ENCODE measurements at regions not wholly inside any gene's neighbourhood (a gene's known extent, or its start where the extent isn't known, plus 50 kb on each side); places are given as distances from the start of the nearest gene placed in this dataset.

DNA sequence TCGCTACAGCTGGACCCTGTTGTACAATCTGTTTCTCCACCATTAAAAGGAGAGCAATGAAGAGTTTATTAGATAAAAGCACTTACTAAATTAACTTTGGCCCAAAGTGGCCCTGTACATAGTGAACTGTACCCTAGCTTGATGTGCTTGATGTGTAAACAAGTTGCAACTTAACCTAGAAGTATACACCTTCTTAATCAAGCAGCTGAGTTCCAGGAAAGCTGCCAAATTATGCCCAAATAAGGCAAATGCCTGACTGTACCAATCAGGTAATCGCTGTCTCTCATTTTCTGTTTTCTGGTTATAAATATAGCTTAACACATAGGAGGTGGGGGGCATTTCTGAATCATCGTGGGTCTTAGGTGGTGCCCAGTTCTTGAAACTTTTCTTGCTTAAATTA lies 704.8 kb upstream of the CBLB start:
- in situ Hi-C loops (cut with MboI; ENCODE audit: low sequenced_read_pairs): no loop called here

DNA sequence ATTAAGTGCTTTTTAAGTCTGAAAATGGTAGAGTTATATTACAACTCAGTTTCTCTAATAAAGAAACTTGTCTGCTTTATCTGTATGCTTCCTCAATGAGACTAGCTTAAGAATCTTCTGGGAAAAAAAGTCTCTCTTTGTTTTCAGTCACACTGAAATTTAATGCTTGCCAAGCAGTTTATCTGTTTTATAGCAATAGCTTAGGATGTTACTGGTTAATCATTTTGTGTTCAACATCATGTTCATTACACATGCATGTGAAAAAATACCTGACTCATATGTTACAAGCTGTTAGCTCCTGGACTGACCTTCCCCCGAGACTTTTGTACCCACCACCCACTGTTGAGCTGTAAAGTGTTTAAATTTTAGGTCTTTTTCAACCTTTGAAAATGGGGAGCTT lies 706.2 kb upstream of the CBLB start:
- in situ Hi-C loops (cut with MboI; ENCODE audit: low sequenced_read_pairs): no loop called here

DNA sequence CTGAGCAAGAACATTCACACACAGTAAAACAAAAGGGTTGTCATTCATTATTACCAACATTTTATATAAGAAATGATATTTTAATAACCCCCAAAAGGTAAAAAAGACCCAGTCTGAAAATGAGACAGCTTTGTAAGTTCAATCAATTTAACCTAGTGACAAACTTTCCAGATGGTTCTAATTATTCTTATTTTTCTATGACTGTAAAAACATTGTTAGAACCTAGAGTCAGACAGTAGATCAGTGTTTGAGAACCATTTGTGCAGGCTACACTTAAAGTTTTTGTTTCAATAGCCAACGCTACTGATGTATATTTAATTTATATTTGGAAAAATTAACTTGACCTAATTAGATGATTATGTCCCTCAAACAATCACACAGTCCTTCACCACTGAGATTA lies 708.4 kb upstream of the CBLB start:
- in situ Hi-C loops (cut with MboI; ENCODE audit: low sequenced_read_pairs): no loop called here

DNA sequence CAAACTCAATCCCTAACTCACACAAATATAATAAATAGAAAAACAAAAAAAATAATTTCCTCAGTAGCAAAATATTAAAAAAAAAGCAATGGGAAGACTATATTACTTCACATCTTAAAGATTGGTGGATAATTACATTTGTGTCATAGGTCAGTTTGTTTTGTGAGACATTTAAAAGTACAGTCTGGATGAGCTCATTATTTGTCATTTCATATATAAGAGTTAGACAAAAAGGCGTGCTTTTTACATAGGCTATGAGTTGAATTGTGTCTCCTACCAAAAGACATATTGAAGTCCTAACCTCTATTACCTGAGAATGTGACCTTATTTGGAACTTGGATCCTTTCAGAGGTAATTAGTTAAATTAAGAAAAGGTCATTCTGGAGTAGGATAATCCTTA lies 710.1 kb upstream of the CBLB start:
- in situ Hi-C loops (cut with MboI; ENCODE audit: low sequenced_read_pairs): no loop called here

DNA sequence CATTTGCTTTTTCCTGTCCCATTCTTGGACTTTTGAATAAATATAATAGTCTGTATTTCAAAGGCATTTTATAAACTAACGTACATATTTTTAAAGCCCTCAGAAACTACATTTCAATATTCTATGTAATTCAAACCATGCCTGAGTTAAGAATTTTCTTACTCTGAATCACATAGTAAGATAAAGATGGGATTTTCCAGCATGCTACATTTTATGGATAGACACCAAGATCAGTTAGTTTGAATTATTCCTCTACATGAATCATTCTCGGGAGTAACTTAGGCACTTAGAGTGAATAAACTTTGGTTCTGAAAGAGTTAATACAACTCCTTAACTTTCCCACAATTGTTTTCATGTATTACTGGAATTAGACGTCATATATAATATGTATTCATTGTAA lies 713.3 kb upstream of the CBLB start:
- in situ Hi-C loops (cut with MboI; ENCODE audit: low sequenced_read_pairs): no loop called here

DNA sequence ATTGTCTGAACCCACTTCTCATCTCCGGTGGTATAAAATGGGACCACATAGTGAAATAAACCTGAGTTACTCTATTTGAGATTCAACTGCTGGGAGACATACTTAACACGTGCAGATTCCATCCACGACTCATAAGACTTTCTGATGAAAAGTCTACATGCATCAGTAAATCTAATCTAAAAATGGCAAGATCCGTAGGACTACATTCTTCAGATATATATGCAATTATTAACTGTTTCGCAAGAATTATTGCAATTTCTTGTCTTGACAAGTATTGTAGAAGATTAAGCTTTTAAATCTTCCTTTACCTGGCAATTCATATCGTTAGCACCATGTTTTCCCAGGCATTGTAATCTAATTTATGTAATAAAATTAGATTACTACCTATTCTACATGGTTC lies 718.7 kb upstream of the CBLB start:
- in situ Hi-C loops (cut with MboI; ENCODE audit: low sequenced_read_pairs): no loop called here

DNA sequence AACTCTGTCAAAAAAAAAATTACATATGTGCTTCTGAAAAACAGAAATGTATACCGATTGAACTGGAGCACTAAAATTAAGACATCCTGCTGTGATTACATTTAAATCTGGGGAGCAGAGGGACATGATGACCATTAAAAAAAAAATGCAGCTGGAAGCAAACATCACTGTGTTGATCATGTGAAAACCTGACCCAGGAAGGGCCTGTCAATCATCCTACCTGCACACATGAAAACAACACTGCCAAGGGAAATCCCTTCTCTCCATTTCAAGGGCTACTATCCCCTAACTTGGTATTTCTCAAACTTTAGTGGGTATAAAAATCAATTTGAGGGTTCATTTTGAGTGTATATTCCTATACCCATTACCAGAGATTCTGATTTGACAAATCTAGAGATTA lies 719.9 kb upstream of the CBLB start:
- in situ Hi-C loops (cut with MboI; ENCODE audit: low sequenced_read_pairs): no loop called here

DNA sequence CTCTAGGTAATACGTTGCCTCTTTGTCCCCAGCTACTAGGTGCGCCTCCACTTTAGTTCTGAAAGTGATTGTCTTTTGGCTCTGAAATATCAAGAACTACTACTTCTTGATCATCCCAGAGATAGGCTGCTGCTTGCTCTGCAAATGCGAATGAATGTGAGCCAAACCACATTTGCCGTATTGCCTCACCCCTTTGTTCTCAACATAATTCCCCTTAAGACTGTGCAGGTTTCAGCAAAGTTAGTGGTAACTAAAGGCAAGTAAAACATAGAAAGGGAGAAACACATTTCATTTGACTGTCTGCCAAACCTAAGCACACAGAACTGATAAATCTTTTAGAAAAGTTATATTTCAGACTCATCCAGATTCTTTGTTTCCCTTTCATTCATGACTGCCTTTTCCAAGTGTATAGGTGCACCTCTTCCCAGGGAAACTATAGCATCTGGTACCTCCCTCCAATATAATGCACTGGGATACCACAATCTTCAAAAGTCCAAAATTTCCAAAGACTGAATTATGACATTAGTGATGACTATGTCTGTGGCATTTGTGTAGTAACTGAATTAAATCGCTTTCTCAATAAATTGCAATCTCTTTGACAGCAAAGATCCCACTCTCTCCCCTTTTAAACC lies 720.6 kb upstream of the CBLB start:
- in situ Hi-C loops (cut with MboI; ENCODE audit: low sequenced_read_pairs): no loop called here

DNA sequence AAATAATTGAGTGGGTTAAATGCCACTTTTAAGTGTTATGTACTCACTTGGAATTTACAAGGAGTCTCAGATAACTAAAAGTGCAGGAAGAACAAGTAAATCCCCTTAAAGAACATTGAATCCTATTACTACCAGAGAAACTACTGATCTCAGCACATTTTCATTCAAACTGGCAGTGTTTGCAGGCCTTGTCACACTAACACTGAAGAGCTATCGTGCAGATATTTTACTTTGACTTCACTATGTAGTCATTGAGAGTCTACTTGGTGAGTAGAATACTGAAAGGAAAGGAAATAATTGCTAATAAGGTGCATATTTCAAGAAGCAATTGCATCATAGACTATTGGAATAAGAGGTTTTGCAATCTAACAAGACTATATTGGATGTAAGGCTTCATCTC lies 721.4 kb upstream of the CBLB start:
- in situ Hi-C loops (cut with MboI; ENCODE audit: low sequenced_read_pairs): no loop called here

DNA sequence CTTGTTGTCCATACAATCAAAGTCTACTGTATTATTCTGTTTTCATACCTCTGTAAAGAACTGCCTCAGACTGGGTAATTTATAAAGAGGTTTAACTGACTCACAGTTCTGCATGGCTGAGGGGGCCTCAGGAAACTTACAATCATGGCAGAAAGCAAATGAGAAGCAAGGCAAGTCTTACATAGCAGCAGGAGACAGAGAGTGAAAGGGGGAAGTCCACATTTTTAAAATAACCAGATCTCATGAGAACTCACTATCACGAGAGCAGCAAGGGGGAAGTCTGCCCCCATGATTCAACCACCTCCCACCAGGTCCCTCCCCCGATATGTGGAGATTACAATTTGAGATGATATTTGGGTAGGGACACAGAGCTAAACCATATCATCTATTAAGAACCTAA lies 724.6 kb upstream of the CBLB start:
- in situ Hi-C loops (cut with MboI; ENCODE audit: low sequenced_read_pairs): no loop called here

DNA sequence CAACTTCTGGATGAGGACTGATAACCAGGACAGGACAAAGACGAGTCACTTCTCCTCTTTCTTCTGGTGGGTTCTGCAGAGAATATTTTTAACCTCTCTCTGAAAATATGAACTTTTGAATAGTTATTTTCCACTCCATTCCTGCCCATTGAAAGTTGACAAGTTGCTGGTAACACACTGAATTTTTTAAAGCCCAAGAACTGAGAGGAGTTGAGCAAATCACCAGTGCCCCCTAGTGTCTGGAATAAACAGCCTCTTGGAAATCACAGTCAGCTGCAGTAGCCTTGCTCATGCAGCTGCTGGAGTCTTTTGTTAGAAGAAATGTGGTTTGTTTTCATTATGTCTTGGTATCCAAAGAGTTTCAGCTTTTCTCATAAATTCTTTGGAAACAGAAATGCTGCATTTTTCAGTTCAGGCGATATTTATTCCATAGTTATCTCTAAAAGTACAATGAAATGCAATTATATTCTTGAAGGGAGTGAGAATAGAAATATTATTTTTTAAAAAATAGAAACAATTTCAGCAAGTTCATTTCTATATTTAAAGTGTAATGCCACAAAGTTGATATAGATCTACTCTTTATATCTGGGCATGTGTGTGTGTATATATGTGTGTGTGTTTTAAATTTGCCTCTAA lies 741.0 kb upstream of the CBLB start:
- in situ Hi-C loops (cut with MboI; ENCODE audit: low sequenced_read_pairs): no loop called here

DNA sequence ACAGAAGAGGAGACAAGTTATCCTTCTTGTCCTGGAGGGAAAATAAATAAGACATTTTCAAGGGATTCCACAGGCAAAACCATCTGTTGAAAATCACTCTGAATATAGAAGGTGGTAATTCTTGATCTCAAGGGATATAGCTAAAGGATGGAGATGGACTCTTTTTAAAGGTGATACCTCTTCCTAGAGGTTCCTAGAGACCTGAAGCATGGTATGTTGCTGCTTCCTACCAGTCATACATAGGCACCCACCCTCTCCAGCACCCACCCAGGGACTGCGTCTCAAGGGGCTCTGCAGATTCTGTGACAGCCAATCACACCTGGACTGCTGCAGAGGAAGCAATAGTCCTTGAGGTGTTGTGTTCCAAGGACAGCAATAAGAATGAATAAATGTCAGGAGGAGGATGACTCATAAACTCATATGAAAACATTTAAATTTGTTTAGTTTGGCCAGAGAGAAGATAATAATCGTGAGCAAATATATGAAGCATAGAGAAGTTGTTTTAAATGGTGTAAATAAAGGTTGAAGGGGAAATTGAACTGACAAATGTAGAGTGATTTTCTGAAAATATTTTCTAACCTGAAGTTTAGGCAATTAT lies 741.6 kb upstream of the CBLB start:
- in situ Hi-C loops (cut with MboI; ENCODE audit: low sequenced_read_pairs): no loop called here

DNA sequence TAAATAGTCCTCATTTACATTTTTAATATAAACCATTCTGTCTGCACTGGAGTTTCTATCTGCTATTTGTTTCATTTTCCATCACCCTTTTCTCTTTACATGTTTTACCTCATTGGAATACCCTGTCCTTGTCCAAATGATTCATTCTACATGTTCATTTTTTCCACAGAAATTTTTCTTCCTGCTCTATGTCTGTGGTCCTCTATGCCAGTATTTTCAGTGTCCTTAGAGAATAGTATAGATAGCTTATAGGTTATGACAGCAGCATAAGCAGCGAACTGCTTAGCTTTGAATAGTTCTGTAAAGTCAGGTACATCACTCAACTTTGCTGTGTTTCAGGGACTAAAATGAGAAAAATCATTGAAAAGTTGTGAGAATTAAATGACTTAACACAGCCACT lies 742.3 kb upstream of the CBLB start:
- in situ Hi-C loops (cut with MboI; ENCODE audit: low sequenced_read_pairs): no loop called here

DNA sequence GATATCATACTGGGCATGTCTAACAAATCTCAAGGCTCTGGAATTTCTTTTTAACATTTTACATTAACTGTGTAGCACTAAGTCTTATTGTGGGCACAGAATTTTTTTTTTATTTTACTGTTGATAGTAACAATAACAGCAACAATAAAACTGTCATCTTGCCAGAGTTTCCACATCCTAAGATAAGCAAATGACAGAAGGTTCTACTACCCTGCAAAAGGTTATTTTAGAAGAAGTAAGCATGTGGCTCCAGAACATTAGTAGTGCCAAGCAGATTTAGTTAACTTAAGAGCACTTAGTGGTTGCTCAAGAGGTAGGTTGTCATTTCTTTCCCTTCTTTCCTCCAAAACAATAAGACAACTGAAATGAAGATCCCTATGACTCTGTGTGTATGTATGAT lies 743.0 kb upstream of the CBLB start:
- in situ Hi-C loops (cut with MboI; ENCODE audit: low sequenced_read_pairs): no loop called here

DNA sequence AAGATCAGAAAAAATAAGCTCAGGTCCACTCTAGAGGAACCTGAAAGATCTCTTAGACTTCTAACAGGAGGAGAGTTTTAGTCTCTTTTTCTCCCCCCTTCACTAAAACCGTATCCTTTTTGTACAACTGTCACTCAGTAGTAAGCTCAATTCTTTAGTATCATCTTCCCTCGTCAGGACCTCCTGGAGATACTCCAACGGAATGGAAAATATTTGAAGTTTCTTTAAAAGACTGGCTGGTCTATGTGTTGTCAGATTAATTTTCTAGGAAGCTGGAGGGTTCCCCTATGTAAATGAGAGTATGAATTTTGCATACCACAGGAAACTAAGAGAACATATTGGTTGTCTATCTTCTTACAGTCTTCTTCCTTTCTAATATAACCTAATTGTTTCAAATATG lies 747.7 kb upstream of the CBLB start:
- in situ Hi-C loops (cut with MboI; ENCODE audit: low sequenced_read_pairs): no loop called here

DNA sequence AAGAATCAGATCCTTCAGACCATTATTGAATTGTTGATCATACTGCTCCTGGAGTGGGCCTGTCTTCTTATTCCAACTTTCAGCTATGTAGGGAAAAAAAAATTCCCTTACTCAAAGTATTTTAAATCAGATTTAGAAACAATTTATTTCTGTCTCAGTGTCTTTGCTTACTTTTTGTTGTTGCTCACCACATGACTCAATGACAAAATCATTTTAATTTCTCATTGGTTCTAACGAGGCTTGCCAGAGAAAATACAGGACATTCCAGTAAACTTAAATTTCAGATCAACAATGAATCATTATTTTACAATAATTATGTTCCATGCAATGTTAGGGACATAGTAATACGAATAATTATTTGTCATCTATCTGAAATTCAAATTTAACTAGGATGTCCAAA lies 748.5 kb upstream of the CBLB start:
- in situ Hi-C loops (cut with MboI; ENCODE audit: low sequenced_read_pairs): no loop called here

DNA sequence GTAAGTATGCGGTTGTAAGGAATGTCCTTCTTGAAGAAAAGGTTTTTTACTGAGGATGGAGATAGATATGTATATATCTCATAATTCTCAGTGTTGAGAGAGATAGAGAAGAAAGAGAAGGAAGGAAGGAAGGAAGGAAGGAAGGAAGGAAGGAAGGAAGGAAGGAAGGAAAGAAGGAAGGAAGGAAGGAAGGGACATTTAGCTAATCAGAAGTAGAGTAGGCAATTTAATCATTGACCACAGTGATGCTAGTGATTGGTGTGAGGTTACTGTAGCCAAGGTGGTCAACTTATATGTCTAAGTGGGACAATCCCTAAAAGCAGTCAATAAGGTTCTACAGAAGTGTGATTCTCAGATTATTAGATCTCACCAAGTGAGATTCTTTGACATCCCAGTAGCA lies 751.8 kb upstream of the CBLB start:
- in situ Hi-C loops (cut with MboI; ENCODE audit: low sequenced_read_pairs): no loop called here

DNA sequence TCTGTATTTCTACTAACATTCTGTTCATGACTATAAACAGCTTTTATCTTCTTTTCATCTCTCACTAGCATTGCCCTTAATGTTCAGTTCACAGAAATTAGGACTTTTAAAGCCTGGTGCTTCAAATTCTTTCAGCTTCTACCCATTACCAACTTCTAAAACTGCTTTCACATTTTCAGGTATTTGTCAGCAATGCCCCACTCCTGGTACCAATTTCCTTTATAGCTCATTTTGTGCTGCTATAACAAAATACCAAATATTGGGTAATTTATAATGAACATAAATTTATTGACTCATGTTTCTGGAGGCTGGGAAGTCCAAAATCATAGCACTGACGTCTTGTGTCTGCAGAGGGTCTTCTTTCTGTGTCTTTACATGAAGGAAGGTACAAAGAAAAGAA lies 753.1 kb upstream of the CCDC54 start:
- in situ Hi-C loops (cut with MboI; ENCODE audit: low sequenced_read_pairs): no loop called here

DNA sequence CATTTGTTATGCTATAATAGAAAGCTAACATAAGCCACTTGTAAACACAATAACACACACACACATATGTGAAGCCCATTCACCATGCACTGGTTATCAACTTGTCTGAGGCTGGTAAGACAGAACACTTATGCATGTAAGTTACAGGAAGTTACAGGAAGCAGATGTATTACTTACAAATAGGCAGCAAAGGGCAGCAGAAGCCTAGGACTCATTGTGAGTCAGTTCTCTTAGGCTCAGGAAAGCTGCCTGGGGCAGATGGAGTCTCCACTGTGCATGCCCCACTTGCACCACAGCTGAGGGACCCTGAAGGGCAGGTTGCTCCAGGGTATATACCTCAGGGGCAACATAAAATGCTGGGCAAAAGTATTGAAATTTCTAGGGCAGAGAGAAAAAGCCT lies 748.8 kb upstream of the CCDC54 start:
- in situ Hi-C loops (cut with MboI; ENCODE audit: low sequenced_read_pairs): no loop called here

DNA sequence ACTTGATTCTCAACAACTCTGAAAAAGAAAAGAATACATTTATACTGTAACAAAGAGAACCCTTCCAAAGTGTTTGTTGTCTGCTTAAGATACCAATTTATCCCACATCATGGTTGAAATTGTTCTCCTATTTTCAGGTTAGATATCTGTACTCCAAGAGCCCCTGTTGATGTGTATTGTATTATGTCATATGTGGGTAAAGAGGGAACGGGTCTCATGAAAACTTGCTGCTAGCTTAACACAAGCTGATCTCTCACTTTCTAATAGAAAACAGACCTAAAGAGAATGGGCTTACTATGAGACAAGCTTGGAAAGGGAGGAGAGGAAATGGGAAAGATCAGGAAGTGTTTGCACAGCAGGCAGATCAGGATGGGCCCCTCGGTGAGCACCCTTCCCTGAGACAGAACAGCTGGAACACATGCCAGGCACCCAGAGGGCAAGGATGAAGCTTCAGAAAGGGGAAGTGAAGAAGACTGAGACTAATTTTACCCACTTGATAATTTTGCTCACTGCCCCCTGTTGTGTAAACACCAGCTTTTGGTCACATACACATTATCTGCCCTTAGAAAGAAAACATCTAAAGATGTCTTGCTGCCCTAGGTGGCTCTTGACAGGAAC lies 747.9 kb upstream of the CCDC54 start:
- in situ Hi-C loops (cut with MboI; ENCODE audit: low sequenced_read_pairs): no loop called here

DNA sequence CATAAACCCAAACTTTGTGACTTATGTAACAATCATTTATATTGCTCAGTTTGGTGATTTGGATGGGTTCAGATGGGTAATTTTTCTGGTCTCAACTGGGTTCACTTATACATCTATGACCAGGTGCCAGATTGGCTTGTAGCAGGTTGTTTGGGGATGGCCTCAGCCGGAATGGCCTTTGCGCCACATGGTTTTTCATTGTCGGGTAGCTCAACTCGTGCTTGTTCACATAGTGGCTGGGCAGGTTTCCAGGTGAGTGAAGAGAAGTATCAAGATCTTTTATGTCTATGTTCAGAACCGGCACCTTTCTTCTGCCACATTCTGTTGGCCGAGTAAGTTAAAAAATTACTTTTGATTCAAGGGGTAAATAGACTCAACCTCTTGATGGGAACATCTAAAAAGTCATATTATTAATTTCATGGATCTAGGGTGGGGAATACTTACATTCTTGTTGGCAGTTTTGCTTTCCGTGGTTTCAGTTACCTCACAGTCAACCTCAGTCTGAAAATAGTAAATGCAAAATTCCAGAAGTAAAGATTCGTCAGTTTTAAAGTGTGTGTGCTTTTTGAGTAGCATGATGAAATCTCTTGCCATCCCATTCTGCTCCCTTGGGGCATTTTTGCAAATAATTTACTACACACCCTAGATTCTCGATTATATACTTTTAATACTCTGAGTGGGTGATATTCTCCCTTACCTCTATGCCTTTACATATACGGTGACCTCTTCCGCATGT lies 745.7 kb upstream of the CCDC54 start:
- in situ Hi-C loops (cut with MboI; ENCODE audit: low sequenced_read_pairs): no loop called here

DNA sequence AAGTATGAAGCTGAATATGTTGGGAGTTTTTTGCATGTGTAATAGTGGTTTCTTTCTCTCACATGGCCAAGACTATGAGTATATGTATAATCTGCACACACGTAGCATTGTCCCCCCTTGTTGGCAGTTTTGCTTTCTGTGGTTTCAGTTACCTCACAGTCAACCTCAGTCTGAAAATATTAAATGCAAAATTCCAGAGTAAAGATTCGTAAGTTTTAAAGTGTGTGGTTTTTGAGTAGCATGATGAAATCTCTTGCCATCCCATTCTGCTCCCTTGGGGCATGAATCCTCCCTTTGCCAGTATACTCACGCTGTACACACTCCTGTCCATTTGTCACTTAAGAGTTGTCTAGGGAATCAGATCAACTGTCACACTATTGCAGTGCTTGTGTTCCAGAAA lies 742.0 kb upstream of the CCDC54 start:
- in situ Hi-C loops (cut with MboI; ENCODE audit: low sequenced_read_pairs): no loop called here

Data from HL-60/S4 treated with retinoic acid at 250 ng/mL for 4 days and 3 days (cell line).